Upper lobe of right lung (tissue), 1 donor: ENCODE measurements at regions not wholly inside any gene's neighbourhood (a gene's known extent, or its start where the extent isn't known, plus 50 kb on each side); places are given as distances from the start of the nearest gene placed in this dataset.

Experiments
- ATAC-seq: fragments of 200-7000 bp; cut with Tn5 transposase; one replicate; pipeline ENCODE4 v1.9.1; 2020; ENCODE audit warnings: mild to moderate bottlenecking, moderate library complexity
- DNase-seq: peaks from one replicate; pipeline ENCODE4 v3.0.0-alpha.2; 2020
- H3K27ac ChIP-seq: fragments of 200-600 bp; one replicate; pipeline ENCODE4 v1.8.0; 2022
- H3K27me3 ChIP-seq: fragments of 200-600 bp; one replicate; pipeline ENCODE4 v1.8.0; 2022; ENCODE audit warnings: mild to moderate bottlenecking
- H3K36me3 ChIP-seq: fragments of 200-600 bp; one replicate; pipeline ENCODE4 v1.8.0; 2022
- H3K4me1 ChIP-seq: fragments of 200-600 bp; one replicate; pipeline ENCODE4 v1.8.0; 2022
- H3K4me3 ChIP-seq: fragments of 200-600 bp; one replicate; pipeline ENCODE4 v1.8.0; 2022; ENCODE audit warnings: mild to moderate bottlenecking
- H3K9me3 ChIP-seq: fragments of 200-600 bp; one replicate; pipeline ENCODE4 v1.8.0; 2022
- CTCF ChIP-seq: fragments of 200-600 bp; IDR thresholded peaks from one replicate; pipeline ENCODE4 v1.8.0; 2022; ENCODE audit warnings: antibody characterized with exemption
- intact Hi-C: fragments of 100-400 bp; cut with DNase I; formaldehyde crosslinking; loops from one replicate; pipeline ENCODE4 v1.11.0; 2022
- donor health status: DM: no; HTN: yes; CAD: no; lungs with severe emphysema.

DNA sequence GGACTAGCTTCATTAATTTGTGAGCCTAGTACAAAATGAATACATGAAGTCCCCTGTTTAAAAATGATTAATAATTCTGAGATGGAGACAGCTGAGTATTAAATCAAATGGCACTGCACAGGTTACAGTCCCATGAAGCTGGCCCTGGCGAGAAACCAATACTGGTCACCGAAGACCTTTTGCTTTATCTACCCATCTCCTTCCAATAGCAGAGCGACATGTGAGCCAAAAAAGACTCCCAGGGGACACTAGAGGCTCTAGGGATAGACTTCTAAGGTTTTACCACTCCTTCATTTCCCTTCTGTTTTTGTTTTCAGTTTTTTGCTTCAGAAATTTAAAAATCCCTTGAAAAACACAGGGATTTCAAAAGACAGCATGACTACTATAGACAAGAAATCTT, 97.0 kb upstream of the CCSER1 start:
- no peaks in the 10 kb centered on the region for H3K36me3 ChIP-seq
- H3K27me3 ChIP-seq, result no peaks in the 10 kb centered on the region
- TF ChIP-seq CTCF, result no peak
- H3K4me3 ChIP-seq, result no peak overlapping the region
- no peaks in the 10 kb centered on the region for H3K9me3 ChIP-seq
- no peak for DNase-seq
- H3K27ac ChIP-seq, result no peak overlapping the region
- intact Hi-C loops, result no loop called here
- no peaks in the 10 kb centered on the region for H3K4me1 ChIP-seq
- no peak for ATAC-seq

DNA sequence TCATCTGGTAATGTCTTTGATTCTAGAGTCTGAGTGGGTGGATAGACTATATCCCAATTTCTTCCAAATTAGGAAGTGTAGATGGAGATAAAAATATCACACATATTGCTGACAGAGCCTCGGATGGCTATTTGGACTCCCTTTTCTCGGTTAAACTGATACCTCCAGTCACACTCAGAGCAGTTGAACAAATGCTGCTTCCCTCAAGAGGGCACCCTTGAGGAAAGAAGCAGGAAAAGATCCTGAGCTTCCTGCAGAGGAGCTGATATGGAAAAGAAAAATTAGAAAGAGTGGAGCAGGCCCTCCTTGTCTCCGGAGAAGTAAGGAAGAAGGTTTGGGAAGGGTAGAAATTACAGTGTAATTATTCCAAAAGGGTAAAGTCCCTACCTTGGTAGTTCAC, 96.2 kb upstream of the CCSER1 start:
- no peak overlapping the region for H3K27ac ChIP-seq
- no peaks in the 10 kb centered on the region for H3K9me3 ChIP-seq
- no peaks in the 10 kb centered on the region for H3K4me1 ChIP-seq
- H3K27me3 ChIP-seq, result no peaks in the 10 kb centered on the region
- H3K4me3 ChIP-seq, result no peak overlapping the region
- intact Hi-C loops, result no loop called here
- peak; percentile 13 for TF ChIP-seq CTCF
- no peaks in the 10 kb centered on the region for H3K36me3 ChIP-seq
- ATAC-seq, result no peak
- DNase-seq, result no peak

GRCh38 chr4:90039122-90039521, 88.1 kb upstream of the CCSER1 start:
- Histone ChIP-seq H3K4me1 (no peaks in the 10 kb centered on the region), H3K27me3 (no peaks in the 10 kb centered on the region), H3K4me3 (no peak overlapping the region), H3K27ac (no peak overlapping the region), H3K9me3 (no peaks in the 10 kb centered on the region), H3K36me3 (no peaks in the 10 kb centered on the region)
- DNase-seq (no peak), ATAC-seq (no peak)
- intact Hi-C loops, result no loop called here
- TF ChIP-seq CTCF, result no peak

GRCh38 chr4:90051999-90052398, 75.2 kb upstream of the CCSER1 start:
- H3K36me3 ChIP-seq, result no peaks in the 10 kb centered on the region
- no peak overlapping the region for H3K4me3 ChIP-seq
- no peak overlapping the region for H3K27ac ChIP-seq
- H3K4me1 ChIP-seq, result no peaks in the 10 kb centered on the region
- intact Hi-C loops, result no loop called here
- DNase-seq (no peak), ATAC-seq (no peak)
- H3K9me3 ChIP-seq, result no peaks in the 10 kb centered on the region
- H3K27me3 ChIP-seq, result no peaks in the 10 kb centered on the region
- TF ChIP-seq CTCF, result no peak

DNA sequence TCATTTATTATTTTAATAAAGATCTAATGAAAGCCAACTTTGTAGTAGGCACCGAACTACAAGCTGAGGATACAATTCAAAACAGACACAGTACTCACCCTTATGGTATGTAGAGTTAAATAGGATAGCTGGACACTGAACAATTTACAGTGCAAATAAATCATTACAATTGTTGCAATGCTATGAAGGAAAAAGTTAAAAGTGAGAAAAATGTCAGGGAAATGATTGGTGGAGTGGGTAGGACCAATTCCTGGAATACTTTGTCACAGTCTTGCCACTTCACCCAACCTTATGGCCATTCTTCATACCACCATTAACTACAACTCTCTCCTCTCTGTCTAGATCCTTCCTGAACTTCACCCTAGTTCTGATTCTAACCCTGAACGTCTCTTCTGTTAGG, 70.1 kb upstream of the CCSER1 start:
- TF ChIP-seq CTCF, result no peak
- Histone ChIP-seq H3K9me3 (no peaks in the 10 kb centered on the region), H3K4me3 (no peak overlapping the region), H3K4me1 (no peaks in the 10 kb centered on the region), H3K27me3 (no peaks in the 10 kb centered on the region), H3K27ac (no peak overlapping the region), H3K36me3 (no peaks in the 10 kb centered on the region)
- intact Hi-C loops, result no loop called here
- no peak for DNase-seq
- ATAC-seq, result no peak

DNA sequence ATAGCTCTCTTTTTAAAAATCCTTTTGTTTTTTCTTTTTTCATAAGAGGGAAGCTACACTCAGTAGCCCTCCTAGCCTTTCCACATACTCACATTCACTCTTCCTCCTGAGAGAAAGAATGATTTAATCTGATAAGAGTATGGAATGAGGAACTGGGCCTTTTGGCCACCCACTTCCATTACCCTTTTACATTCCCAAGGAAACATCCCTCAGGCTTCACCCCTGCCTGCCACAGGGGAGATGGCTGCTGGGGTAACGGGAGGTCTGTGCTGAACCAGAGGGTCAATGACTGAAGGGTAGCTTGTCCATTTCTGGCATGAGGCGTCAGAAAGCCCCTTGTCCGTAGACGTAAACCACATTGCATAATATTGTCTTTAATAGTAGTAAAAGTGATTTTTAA, 67.2 kb upstream of the CCSER1 start:
- H3K9me3 ChIP-seq, result no peaks in the 10 kb centered on the region
- no peaks in the 10 kb centered on the region for H3K36me3 ChIP-seq
- H3K27ac ChIP-seq, result no peak overlapping the region
- no peak for ATAC-seq
- H3K27me3 ChIP-seq, result no peaks in the 10 kb centered on the region
- DNase-seq, result no peak
- TF ChIP-seq CTCF, result no peak
- no peaks in the 10 kb centered on the region for H3K4me1 ChIP-seq
- H3K4me3 ChIP-seq, result no peak overlapping the region
- intact Hi-C loops, result no loop called here
